GM18873 (cell line): ENCODE measurements at regions not wholly inside any gene's neighbourhood (a gene's known extent, or its start where the extent isn't known, plus 50 kb on each side); places are given as distances from the start of the nearest gene placed in this dataset.

Experiments
- ATAC-seq: cut with Tn5 transposase; IDR thresholded peaks from one replicate; pipeline ENCODE4 v1.9.1; 2021; ENCODE audit warnings: mild to moderate bottlenecking, moderate library complexity, moderate number of reproducible peaks; ENCODE audit not compliant: unreplicated experiment, low FRiP score

DNA sequence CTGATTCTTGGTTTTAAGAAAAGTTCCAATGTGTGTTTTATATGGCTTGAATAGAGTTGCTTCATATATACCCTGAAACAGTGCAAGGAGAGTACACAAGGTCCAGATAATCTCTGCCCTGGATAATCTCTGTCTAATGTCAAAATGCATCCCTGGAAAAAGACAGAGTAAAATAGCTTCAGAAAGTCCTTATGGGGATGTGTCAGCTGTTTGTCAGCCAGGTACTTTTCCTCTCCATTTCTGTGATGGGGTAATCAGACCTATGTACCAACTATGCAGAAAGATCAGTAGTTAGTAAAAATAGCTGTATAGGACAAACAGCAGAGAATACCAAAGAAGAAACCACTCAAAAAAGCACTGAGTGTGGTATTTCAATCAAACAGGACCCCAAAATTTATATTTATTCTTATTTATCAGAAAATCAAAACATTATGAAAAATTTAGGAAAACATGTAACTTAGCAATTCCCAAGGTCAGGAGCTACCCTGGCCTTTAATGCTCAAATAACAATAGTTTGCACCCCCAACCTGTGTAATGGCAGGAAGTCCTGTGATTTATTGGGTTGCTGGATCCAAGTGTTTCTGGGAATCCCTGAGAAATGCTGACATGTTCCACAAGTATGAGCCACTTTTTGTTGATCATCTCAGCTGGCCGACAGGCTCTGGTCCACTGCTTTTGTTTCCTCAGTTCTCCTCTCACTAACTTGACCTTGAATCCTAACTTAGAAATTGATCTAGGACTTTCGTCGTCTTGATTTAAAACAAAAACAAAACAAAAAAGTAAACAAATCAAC, 69.6 kb downstream of the MDH1 start:
- no peak for ATAC-seq

DNA sequence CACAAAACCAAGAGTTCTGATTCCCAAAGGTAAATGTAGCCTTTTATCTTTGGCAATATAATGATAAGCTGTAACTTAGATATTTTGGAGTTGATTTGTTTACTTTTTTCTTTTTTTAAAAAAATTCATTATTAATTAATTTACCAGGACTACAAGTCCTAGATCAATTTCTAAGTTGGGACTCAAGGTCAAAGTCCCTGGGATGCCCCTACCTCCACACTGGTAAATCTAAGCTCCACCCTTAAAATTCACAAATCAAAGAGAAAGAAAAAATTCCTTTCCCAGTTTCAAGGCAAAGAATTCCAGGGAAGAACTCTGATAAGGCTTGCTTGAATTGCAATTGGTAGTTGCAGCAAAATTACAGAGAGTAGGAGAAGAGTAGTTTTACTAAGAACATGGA, 71.3 kb downstream of the MDH1 start:
- no peak for ATAC-seq

DNA sequence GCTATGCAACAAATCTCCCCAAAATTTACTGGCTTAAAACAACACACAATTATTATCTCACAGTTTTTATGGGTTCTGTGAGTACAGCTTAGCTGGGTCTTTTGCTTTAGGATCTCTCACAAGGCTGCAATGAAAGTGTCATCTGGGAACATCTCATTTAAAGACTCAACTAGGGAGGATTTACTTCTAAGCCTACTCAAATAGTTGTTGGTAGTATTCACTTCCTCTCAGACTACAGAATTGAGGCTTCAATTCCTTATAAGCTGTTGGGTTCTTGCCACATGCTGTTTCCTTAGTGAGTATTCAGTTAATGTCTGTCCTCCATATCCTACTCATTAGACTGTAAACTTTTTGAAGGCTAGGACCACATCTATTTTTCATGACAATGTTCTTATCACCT, 72.3 kb downstream of the MDH1 start:
- ATAC-seq, result no peak

DNA sequence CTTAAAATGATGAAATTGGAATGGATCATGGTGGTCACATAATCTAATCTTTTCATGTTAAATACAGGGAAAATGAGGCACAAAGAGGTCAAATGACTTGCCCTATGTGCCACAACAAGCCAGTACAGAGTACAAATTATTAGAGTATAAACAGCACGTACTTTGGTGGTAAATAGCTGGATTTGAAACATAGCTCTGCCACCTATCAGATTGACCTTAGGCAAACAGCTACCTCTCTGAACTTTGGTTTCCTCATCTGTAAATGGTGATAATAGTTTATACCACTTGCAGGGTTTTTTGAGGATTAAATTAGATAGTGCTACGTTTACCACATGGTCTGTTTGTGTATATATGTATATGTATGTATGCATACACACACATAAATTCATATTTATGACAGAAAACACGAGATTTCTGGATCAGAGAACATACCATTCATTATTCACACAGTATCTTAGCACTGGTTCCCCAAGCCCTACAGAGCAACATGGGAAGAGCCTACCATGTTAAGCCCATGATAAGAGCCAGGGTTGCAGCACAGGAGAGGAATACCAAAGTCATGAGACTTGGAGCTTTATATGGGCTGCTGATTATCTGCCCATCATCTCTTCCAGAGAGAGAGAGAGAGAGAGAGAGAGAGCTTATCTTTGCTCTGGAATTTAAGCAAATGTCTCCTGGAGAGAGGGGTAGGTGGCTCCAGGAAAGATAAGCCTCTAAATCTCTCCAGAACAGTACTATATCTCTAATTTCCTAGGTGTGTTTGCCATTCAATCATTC, 73.5 kb downstream of the MDH1 start:
- ATAC-seq, result no peak

DNA sequence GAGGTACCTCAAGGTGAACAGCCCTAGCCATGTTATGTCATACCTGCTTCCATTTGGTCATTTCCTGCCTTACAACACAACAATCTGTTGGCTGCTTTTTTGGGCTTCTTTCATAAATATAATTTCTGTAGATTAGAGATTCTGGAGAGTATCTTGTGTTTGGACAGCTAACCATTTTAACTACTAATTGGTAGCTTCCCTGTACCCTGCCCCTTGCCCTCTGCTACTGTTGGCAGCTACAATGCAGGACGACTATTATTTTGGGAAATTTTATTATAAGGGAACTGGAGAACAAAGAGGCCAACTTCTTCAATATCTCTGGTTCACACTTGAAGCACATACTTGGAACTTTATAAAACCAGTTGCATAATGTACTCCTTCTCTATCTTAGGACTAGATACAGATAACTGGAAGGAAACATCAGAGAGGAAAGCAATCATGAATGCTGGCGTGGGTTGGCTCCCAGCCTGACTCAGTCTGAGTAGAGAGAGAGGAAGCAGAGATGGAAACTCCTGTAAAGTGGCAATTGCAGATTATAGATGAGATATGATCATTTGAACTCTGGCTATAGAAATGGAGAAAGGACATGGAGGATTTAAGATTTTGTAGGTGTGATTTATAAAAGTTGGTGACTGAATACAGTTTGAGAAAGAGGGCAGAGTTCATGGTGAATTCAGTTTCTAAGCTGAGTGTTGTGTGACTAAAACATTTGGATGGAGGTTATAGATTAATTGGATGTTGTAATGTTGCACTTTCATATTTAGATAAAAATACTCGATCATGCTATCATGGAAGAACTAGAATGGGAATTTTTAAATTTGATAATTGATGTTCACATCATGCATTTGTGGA, 74.5 kb downstream of the MDH1 start:
- no peak for ATAC-seq

DNA sequence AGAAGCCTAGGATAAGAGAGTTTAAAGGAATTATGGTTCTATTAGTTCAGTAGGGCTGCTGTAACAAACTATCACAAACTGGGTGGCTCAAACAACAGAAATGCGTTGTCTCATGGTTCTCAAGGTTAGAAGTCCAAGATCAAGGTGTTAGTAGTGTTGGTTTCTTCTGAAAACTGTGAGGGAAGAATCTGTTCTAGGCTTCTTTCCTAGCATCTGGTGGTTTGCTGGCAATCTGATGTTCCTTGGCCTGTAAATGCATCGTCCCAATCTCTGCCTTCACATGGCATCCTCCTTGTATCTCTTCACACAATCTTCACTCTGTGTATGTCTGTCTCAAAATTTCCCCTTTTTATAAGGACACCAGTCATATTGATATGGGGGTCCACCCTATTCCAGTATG, 76.3 kb downstream of the MDH1 start:
- no peak for ATAC-seq

DNA sequence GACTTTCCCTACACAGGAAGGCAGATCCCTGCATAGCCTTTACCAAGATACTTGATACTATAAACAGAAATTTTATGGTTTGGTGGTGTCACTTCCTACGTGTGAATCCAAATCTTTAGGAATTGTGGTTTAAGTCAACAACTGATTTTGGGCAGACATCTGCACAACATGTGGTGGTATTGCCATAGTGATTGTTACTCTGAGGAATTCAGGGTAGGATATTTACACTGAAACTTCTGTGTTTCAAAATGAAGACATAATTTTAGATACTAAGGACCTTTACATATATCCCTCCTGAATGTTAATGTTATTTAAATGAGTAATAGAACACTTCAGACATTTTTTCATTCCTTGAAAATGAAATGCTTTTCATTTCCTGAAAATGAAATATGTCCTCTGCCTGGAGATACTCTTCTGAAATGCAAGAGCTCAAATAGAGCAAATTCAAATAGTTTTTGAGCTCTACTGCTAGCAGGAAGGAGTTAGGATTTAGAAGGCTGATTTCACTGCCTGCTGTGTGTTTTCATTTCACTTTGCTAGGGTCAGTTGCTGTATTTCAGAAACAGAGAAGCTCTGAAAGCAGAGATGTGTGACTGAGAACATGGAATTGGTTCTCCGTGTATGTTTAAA, 77.2 kb downstream of the MDH1 start:
- ATAC-seq, result no peak

DNA sequence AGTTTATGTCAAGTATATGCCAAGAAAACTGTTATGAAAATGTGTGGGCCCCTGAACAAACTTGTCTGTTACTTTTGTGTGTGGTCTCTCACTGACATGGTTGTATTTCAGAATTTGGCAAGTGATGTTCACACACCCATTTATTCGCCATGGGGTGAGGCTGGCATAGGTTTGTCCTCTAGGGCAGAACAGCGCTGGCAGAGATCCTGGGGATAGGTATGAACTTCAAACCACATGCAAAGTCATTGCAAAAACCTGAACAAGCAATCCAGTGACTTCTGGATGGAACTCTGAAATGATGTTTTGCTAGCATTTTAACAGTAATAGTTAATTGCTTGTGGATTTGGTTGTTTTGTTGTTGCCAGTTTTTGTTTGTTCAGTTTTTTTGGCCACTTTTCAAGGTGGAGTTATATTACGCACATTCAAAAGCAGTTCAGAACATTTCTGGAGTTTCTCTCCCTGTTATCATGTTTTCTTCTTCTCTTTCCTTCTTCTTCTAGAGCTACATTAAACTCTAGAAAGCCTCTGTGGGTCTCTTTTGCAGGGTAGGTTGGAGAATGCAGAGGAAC, 78.5 kb downstream of the MDH1 start:
- no peak for ATAC-seq

DNA sequence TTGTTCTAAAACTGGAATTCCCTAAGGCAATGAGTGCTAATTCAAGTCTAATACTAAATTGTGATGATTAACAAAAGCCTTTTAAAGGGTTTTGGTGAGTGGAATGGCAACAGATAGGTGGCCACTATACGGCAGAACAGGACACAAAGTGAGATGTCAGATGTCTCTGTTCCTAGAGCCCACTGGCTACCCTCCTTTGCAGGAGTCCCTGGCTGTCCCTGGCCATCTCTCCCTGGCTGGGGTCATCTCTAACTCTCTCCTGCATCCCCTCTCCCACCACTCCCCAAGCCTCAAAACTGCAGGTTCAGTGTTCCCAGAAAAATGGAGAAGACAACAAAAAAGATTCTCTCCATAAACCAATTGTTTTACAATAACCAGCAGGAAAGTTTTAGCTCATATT, 79.2 kb downstream of the MDH1 start:
- ATAC-seq, result no peak

DNA sequence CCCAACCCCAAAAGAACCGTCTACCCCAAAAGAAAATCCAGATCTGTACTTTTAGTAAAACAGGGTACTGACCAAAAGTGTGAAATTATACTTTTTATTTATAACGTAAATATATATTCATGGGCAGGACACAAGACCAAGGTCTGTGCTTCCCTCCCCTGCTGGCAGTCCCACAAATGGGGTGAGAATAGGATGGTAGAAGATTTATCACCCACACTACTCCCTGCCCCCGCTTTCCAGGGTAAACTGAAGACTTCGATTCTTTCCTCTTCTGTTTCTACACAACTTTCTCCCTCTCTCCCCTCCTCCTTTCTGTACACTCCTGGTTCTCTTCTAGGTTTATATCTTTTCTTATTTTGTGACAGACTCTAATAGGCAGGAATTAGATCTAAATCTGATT, 79.7 kb downstream of the MDH1 start:
- no peak for ATAC-seq

DNA sequence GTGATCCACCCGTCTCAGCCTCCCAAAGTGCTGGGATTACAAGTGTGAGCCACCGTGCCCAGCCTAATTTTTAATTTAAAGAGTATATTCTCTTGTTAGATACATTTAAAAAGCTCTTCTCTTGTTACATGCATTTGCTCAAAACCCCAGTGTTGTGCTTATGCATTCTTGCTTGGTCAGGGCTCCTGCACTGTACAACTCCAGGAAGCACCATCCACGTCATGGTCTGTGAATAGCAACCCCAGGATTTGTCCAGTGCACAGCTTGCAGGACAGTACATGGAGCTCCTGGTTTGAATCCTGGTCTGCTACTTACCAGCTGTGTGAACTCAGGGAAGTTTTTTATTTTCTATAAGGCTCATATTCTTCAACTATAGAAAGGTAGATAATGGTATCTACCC, 80.8 kb downstream of the MDH1 start:
- ATAC-seq, result no peak

DNA sequence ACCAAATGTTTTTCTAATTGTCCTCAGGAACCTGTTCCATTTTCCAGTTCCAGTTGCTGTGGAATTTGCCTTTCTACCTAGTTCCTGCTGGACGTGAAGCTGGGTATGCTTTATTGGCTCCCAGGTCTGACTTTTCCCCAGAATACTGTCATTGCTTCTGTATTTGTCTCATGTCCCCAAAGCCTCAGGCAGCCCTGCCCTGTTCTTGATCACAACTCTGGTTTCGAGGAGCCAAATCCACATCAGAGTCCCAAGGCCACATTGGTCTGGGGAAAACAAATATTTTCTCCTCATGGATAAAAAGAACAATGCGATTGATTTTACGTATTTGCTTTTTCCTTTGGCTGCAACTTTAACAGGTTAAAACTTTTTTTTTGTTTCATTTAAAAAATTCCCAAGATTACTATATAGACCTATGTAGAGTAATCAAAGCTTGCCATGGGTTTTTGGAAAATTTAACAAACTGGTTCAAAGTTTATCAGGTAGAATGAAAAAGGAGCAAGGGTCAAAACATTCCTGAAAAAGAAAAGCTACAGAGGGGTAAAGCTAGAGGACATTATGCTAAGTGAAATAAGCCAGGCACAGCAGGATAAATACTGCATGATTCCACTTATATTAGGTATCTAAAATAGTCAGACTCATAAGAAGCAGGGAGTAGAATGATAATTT, 85.2 kb downstream of the MDH1 start:
- no peak for ATAC-seq

DNA sequence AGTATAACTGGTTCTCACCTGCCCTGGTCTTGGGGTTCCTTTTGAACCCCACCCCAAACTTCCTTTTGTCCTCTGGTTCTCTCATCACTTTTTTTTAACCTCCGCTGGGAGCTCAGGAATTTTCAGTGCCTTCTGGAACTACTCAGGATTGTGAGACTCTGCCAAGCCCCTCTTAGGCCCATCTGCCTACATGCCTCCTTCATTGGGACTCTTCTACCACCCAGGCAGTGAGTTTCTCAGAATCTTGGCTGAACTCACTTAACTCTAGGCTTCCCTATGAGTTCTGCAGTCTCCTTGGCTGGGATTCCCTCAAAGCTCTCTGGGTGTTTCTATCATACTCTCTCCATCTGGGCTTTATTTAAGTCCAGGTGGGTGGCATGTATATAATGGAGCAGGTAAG, 86.3 kb downstream of the MDH1 start:
- ATAC-seq, result no peak

DNA sequence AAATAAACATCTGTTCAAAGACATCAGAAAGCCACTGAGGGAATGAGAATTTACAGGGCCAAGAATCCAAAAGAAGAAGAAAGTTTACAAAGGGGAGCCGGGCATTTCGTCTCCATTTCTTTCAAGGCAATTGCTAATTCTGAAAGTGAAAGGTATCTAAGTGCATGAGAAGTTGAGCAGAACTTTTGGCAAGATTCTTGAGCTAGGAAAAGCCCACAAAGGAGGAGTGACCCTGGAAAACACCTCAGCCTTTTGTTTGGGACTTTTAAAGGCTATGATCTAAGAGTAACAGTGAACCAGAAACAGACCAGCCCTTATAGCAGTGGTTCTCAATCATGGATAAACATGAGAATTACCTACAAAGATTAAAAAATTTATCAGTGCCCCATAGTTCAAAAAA, 87.4 kb downstream of the MDH1 start:
- ATAC-seq, result no peak

DNA sequence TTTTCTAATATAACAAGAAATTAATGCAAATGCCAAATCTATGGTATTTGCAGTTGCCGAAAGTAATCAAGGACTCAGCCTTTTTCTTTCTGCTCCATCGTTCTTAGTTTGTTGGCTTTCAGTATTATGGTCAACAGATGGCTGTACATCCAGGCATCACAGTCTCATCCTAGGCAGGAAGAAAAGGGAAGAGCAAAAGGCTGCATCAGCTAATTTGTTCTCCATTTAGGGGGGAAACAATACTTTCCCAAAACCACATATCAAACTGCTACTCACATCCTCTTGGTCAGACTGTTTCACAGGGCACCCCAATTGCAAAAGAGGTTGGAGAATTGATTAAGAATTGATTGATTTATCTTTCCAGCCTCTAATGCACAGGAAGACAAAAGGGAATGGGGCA, 89.3 kb downstream of the MDH1 start:
- ATAC-seq, result no peak

DNA sequence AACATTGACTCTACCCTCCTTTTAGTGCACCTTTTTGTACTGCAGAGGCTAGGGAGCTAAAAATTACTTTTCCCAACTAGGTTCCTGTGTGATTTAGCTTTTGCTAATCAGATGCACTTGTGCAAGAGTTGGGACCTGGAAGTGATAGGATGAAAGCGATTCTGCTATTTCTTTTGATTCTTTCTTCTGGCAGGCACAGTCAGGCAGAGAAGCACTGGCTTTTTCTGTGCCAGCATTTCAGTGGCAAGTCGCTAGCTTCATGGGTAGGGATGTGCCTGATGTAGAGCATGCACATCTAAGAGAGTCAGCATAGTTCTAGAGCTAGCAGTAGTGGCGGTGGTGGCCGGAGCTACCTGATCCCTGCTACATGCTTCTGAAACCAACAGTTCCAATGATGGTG, 89.8 kb downstream of the MDH1 start:
- ATAC-seq, result no peak

DNA sequence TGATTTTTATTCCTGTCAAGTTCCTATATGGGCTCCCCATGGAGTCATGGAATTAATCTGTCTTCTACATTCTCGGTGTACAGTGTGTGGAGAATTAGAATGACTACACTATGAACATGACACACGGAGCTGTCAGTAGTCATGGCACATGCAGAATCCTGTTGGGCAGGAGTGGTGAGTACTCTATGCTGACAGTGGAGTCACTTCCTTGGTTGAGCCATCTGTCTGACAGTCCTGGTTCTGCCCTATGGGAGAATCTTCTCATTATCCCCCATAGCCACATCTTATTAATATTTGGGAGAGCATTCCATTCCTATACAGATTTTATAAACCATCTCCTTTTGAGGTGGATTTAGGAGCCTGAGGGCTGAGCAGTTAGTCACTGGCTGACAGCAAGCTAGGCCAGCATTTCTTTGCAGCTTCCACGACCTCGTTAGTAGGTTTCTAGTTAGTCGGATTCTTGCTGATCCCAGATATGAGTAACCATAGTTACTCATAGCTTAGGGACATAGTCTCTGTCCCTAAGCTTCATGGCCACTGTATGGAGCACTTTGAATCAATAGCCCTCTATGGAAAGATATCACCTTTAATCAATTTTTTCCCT, 90.6 kb downstream of the MDH1 start:
- ATAC-seq, result no peak

DNA sequence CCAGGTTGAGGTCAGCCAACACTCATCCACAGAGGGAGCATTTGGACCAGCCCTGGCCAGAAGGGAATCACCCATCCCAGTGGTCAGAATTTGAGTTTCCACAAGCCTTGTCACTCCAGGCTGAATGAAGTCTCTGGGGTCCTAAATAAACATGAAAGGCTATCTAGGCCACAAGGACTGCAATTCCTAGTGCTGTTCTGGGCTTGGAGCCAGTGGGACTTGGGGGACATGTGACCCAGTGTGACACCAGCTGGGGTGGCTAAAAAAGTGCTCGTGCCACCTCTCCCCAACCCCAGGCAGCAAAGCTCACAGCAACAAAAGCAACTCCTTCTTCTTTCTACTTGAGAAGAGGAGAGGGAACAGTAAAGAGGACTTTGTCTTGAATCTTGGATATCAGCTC, 91.7 kb downstream of the MDH1 start:
- no peak for ATAC-seq

DNA sequence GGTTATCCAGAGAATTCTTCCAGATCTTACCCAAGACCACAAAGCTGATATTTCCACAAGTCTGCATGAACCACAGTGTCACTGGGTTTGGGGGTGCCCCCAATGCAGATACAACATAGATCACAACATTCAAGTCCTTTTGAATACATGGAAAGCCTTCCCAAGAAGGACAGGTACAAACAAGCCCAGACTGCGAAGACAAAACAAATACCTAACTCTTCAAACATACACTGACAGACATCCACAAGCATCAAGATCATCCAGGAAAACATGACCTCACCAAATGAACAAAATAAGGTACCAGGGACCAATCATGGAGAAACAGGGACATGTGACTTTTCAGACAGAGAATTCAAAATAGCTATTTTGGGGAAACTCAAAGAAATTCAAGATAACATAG, 93.1 kb downstream of the MDH1 start:
- no peak for ATAC-seq
